ENCODE measurements at regions not wholly inside any gene's neighbourhood (a gene's known extent, or its start where the extent isn't known, plus 50 kb on each side); places are given as distances from the start of the nearest gene placed in this dataset.
"Not testable (repeated sequence)": the region's sequence is repeated elsewhere in the genome, so short reads cannot be mapped to it uniquely, and the experiment has no call there.

- no peak for DNase-seq
Measured at GRCh38 chr2:58339548-58340243, 98.6 kb upstream of the FANCL start.

DNA sequence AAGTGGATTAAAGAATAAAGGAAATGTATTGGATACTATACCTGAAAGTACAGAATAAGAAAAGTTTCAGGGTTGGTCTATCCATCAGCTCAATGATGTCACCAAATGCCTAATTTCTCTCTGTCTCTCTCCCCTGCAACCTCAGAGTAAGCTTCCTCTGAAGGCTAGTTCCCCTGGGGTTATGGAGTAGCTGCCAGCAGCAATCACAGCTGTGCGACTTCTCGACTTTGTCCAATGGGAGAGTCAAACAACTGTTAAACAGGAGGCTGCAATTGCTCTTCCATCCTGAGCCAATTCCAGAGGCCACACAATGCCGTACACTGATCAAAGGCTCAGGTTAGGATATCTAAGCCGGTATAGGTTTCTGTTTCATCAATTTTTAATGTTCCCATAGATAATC lies 95.3 kb upstream of the FANCL start:
- peak; percentile 12 for DNase-seq

DNA sequence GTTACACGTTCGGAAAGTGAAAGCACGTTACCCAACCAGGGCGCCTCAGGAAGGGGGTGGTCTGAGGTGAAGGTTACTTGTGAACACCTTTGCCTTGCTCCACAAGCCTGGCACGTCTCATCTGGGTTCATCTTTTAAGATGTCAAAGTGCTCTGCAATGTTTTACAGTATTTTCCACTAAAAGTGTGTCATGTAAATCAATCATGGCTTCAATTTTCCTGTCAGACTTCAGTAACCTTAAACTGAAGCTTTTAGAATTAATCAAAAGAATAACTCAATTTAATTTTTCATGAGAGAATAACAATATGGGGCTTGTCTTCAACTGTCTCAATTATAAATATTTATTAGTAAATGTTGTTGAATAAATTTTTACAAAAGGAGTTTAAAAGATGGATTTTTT lies 93.3 kb upstream of the FANCL start:
- no peak for DNase-seq

- DNase-seq = not testable (repeated sequence)
Measured at GRCh38 chr2:58325296-58325895, 84.3 kb upstream of the FANCL start.

DNA sequence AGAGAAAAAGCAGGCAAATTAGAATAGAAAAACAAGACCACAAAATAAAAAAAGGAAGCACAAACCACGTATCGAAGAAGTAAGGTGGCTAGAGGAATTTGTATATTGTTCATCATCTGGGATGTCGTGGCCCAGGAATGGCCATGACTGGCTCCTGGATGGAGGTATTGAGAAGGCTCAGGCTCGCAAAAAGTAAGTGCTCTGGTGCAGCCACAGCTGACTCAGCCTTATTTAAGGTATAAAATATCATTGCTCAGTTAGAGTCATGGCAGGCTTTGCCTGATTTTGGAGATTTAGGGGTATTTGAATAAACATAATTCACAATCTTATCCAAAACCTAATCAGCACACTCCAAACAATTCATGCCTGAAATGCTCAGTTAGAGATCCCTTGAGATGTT lies 78.4 kb upstream of the FANCL start:
- DNase-seq = no peak

GRCh38 chr2:58318949-58319348 lies 77.8 kb upstream of the FANCL start:
- DNase-seq = not testable (repeated sequence)

GRCh38 chr2:58313926-58314325 lies 72.8 kb upstream of the FANCL start:
- no peak for DNase-seq

DNA sequence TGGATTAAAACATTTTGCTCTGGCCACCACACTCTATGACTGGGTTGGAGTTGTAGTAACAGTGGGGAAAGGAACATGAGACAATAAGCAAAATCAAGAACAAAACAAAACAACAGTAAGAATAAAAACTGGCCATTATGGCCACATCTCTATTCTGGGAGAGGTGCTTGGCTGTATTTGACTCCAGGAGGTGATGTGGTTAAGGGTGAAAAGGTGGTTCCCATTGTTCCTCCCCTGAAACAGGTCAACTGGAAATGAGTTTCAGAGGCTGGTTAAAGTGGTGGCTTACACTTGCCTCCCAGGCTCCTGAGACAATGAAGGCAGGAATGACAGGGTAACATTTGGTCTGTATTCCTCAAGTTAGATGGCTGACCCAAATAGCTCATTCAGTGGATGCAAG lies 67.3 kb upstream of the FANCL start:
- DNase-seq = no peak

- no peak for DNase-seq
Measured at GRCh38 chr2:58304843-58305242, 63.7 kb upstream of the FANCL start.

GRCh38 chr2:58299123-58299522 lies 58.0 kb upstream of the FANCL start:
- DNase-seq = no peak

GRCh38 chr2:58293056-58293455 lies 51.9 kb upstream of the FANCL start:
- DNase-seq = no peak

- no peak for DNase-seq
Measured at GRCh38 chr2:58291726-58292438, 50.8 kb upstream of the FANCL start.
